ENCODE measurements at regions not wholly inside any gene's neighbourhood (a gene's known extent, or its start where the extent isn't known, plus 50 kb on each side); places are given as distances from the start of the nearest gene placed in this dataset.
"Not testable (repeated sequence)": the region's sequence is repeated elsewhere in the genome, so short reads cannot be mapped to it uniquely, and the experiment has no call there.

GRCh38 chr16:29218171-29218570 lies 188.3 kb downstream of the NPIPB11 start:
- not testable (repeated sequence) for TF ChIP-seq POLR2A, CTCF, POLR2AphosphoS5 (IDR thresholded peaks at IDR 0.05)

Data from sigmoid colon (tissue), 4 donors.